ENCODE measurements at regions not wholly inside any gene's neighbourhood (a gene's known extent, or its start where the extent isn't known, plus 50 kb on each side); places are given as distances from the start of the nearest gene placed in this dataset.

GRCh38 chr6:25125736-25126135 is 153.4 kb upstream of the CARMIL1 start:
- no peak for TF ChIP-seq GATAD2B (conservative IDR thresholded peaks at IDR 0.05; ENCODE audit: low read depth)
- TF ChIP-seq SUZ12 (IDR thresholded peaks at IDR 0.05; ENCODE audit: unreplicated experiment): no peak
- TF ChIP-seq CTCF (IDR thresholded peaks at IDR 0.05 in 2 of 3, conservative IDR thresholded peaks at IDR 0.05 in 1 of 3; ENCODE audit: control insufficient read depth in 2 of 3, extremely low read depth in 1 of 3, insufficient read depth in 1 of 3, low read depth in 3 of 3, low read length in 3 of 3): no peak
- no peak for TF ChIP-seq BRCA1 (IDR thresholded peaks at IDR 0.05; ENCODE audit: low read depth, low read length)
- no peak for TF ChIP-seq BCLAF1 (IDR thresholded peaks at IDR 0.05)
- no peak for TF ChIP-seq ZSCAN29 (IDR thresholded peaks at IDR 0.05)
- no peak for TF ChIP-seq SP1 (IDR thresholded peaks at IDR 0.05; ENCODE audit: low read depth, low read length)
- no peak for TF ChIP-seq POLR2A (IDR thresholded peaks at IDR 0.05; ENCODE audit: low read depth, low read length)

Measured in GM12878 (cell line).